ENCODE measurements at regions not wholly inside any gene's neighbourhood (a gene's known extent, or its start where the extent isn't known, plus 50 kb on each side); places are given as distances from the start of the nearest gene placed in this dataset.

GRCh38 chr2:204205538-204205937 lies 269.0 kb downstream of the ICOS start:
- FAIRE-seq (no peak), DNase-seq (ENCODE audit: extremely low spot score, insufficient read length, low read depth) (no peak)

- DNase-seq (ENCODE audit: extremely low spot score, insufficient read length, low read depth) (no peak), FAIRE-seq (no peak)
These were observed 271.3 kb downstream of the ICOS start for GRCh38 chr2:204207866-204208265.

GRCh38 chr2:204213588-204213987 lies 277.0 kb downstream of the ICOS start:
- FAIRE-seq = no peak
- DNase-seq (ENCODE audit: extremely low spot score, insufficient read length, low read depth) = no peak

- FAIRE-seq = no peak
- DNase-seq (ENCODE audit: extremely low spot score, insufficient read length, low read depth) = no peak
These were observed 281.5 kb downstream of the ICOS start for GRCh38 chr2:204218040-204218439.

- DNase-seq (ENCODE audit: extremely low spot score, insufficient read length, low read depth) (no peak), FAIRE-seq (no peak)
These were observed 282.6 kb downstream of the ICOS start for GRCh38 chr2:204219196-204219595.

GRCh38 chr2:204220896-204221295 lies 284.3 kb downstream of the ICOS start:
- FAIRE-seq (no peak), DNase-seq (ENCODE audit: extremely low spot score, insufficient read length, low read depth) (no peak)

- no peak for FAIRE-seq
- DNase-seq (ENCODE audit: extremely low spot score, insufficient read length, low read depth) = no peak
These were observed 286.5 kb downstream of the ICOS start for GRCh38 chr2:204223046-204223445.

GRCh38 chr2:204223544-204223943 lies 287.0 kb downstream of the ICOS start:
- no peak for DNase-seq (ENCODE audit: extremely low spot score, insufficient read length, low read depth)
- FAIRE-seq = no peak

GRCh38 chr2:204225671-204226073 lies 289.1 kb downstream of the ICOS start:
- FAIRE-seq (no peak), DNase-seq (ENCODE audit: extremely low spot score, insufficient read length, low read depth) (no peak)

- no peak for FAIRE-seq
- DNase-seq (ENCODE audit: extremely low spot score, insufficient read length, low read depth) = no peak
These were observed 289.8 kb downstream of the ICOS start for GRCh38 chr2:204226305-204226880.

- DNase-seq (ENCODE audit: extremely low spot score, insufficient read length, low read depth) (no peak), FAIRE-seq (no peak)
These were observed 291.8 kb downstream of the ICOS start for GRCh38 chr2:204228169-204228886.

GRCh38 chr2:204234248-204234647 lies 297.7 kb downstream of the ICOS start:
- DNase-seq (ENCODE audit: extremely low spot score, insufficient read length, low read depth) = no peak
- FAIRE-seq = no peak

- FAIRE-seq (no peak), DNase-seq (ENCODE audit: extremely low spot score, insufficient read length, low read depth) (no peak)
These were observed 298.3 kb downstream of the ICOS start for GRCh38 chr2:204234879-204235278.

- FAIRE-seq = no peak
- no peak for DNase-seq (ENCODE audit: extremely low spot score, insufficient read length, low read depth)
These were observed 300.9 kb downstream of the ICOS start for GRCh38 chr2:204237416-204237815.

GRCh38 chr2:204239411-204240165 lies 303.0 kb downstream of the ICOS start:
- DNase-seq (ENCODE audit: extremely low spot score, insufficient read length, low read depth) = no peak
- no peak for FAIRE-seq

- FAIRE-seq (no peak), DNase-seq (ENCODE audit: extremely low spot score, insufficient read length, low read depth) (no peak)
These were observed 304.3 kb upstream of the PARD3B start for GRCh38 chr2:204240961-204241360.

GRCh38 chr2:204249437-204249836 lies 295.8 kb upstream of the PARD3B start:
- DNase-seq (ENCODE audit: extremely low spot score, insufficient read length, low read depth) = no peak
- no peak for FAIRE-seq

- no peak for FAIRE-seq
- DNase-seq (ENCODE audit: extremely low spot score, insufficient read length, low read depth) = no peak
These were observed 294.6 kb upstream of the PARD3B start for GRCh38 chr2:204250692-204251091.

GRCh38 chr2:204251158-204251997 lies 293.9 kb upstream of the PARD3B start:
- DNase-seq (ENCODE audit: extremely low spot score, insufficient read length, low read depth) (no peak), FAIRE-seq (no peak)

GRCh38 chr2:204251998-204252376 lies 293.3 kb upstream of the PARD3B start:
- DNase-seq (ENCODE audit: extremely low spot score, insufficient read length, low read depth) = no peak
- no peak for FAIRE-seq
